HG03460 (cell line): ENCODE measurements at regions not wholly inside any gene's neighbourhood (a gene's known extent, or its start where the extent isn't known, plus 50 kb on each side); places are given as distances from the start of the nearest gene placed in this dataset.
"Not testable (repeated sequence)": the region's sequence is repeated elsewhere in the genome, so short reads cannot be mapped to it uniquely, and the experiment has no call there.

ENCODE experiments used
- ATAC-seq: cut with Tn5 transposase; IDR thresholded peaks from one replicate; pipeline ENCODE4 v1.9.1; 2021; ENCODE audit not compliant: unreplicated experiment

GRCh38 chr6:169918239-169918953 lies 167.0 kb downstream of the ERMARD start:
- no peak for ATAC-seq

- no peak for ATAC-seq
Measured at GRCh38 chr6:169917153-169917552, 165.7 kb downstream of the ERMARD start.

GRCh38 chr6:169915769-169916550 lies 164.5 kb downstream of the ERMARD start:
- ATAC-seq = no peak

- ATAC-seq = not testable (repeated sequence)
Measured at GRCh38 chr6:169913745-169914144, 162.3 kb downstream of the ERMARD start.

- no peak for ATAC-seq
Measured at GRCh38 chr6:169913096-169913638, 161.7 kb downstream of the ERMARD start.

- ATAC-seq = no peak
Measured at GRCh38 chr6:169912266-169913095, 161.1 kb downstream of the ERMARD start.

- no peak for ATAC-seq
Measured at GRCh38 chr6:169911264-169912263, 160.1 kb downstream of the ERMARD start.

GRCh38 chr6:169909113-169909512 lies 157.7 kb downstream of the ERMARD start:
- ATAC-seq = no peak

- no peak for ATAC-seq
Measured at GRCh38 chr6:169908403-169908933, 157.0 kb downstream of the ERMARD start.

GRCh38 chr6:169907419-169908115 lies 156.1 kb downstream of the ERMARD start:
- no peak for ATAC-seq

- ATAC-seq = no peak
Measured at GRCh38 chr6:169906688-169907418, 155.4 kb downstream of the ERMARD start.

GRCh38 chr6:169906004-169906687 lies 154.7 kb downstream of the ERMARD start:
- ATAC-seq = no peak

GRCh38 chr6:169905041-169905807 lies 153.8 kb downstream of the ERMARD start:
- no peak for ATAC-seq

GRCh38 chr6:169904051-169904922 lies 152.9 kb downstream of the ERMARD start:
- no peak for ATAC-seq

- ATAC-seq = no peak
Measured at GRCh38 chr6:169903122-169903521, 151.7 kb downstream of the ERMARD start.

- no peak for ATAC-seq
Measured at GRCh38 chr6:169902604-169903003, 151.2 kb downstream of the ERMARD start.
